Karpas-422 (cell line): ENCODE measurements at regions not wholly inside any gene's neighbourhood (a gene's known extent, or its start where the extent isn't known, plus 50 kb on each side); places are given as distances from the start of the nearest gene placed in this dataset.

ENCODE experiments used
- DNase-seq: peaks from one replicate; pipeline ENCODE4 v3.0.0-alpha.2; 2015
- H2AFZ ChIP-seq: fragments of 200-600 bp; sonication (generic); 2 replicates; pipeline ENCODE4 v1.6.1; 2014; ENCODE audit warnings: antibody characterized with exemption, low read length, mixed read lengths
- H3K27ac ChIP-seq: fragments of 200-600 bp; sonication (generic); 2 replicates; pipeline ENCODE4 v1.5.1; 2014; ENCODE audit warnings: mild to moderate bottlenecking, low read length, moderate library complexity
- H3K27me3 ChIP-seq: fragments of 200-600 bp; sonication (generic); 2 replicates; pipeline ENCODE4 v1.6.1; 2014; ENCODE audit warnings: low read length, mixed read lengths
- H3K36me3 ChIP-seq: fragments of 200-600 bp; sonication (generic); 2 replicates; pipeline ENCODE4 v1.6.1; 2014; ENCODE audit warnings: low read length, mixed read lengths; ENCODE audit not compliant: insufficient read depth
- H3K4me1 ChIP-seq: fragments of 200-600 bp; sonication (generic); 2 replicates; pipeline ENCODE4 v1.6.1; 2014; ENCODE audit warnings: mild to moderate bottlenecking, low read length, mixed read lengths
- H3K4me2 ChIP-seq: fragments of 200-600 bp; sonication (generic); 2 replicates; pipeline ENCODE4 v1.6.1; 2014; ENCODE audit warnings: low read length, low read depth, mild to moderate bottlenecking; ENCODE audit not compliant: poor library complexity, severe bottlenecking
- H3K4me3 ChIP-seq: fragments of 200-600 bp; sonication (generic); 2 replicates; pipeline ENCODE4 v1.5.1; 2014; ENCODE audit warnings: mild to moderate bottlenecking, antibody characterized with exemption, low read length, mixed read lengths
- H3K79me2 ChIP-seq: fragments of 200-600 bp; sonication (generic); 2 replicates; pipeline ENCODE4 v1.6.1; 2014; ENCODE audit warnings: mild to moderate bottlenecking, low read length, mixed read lengths
- H3K9ac ChIP-seq: fragments of 200-600 bp; sonication (generic); 2 replicates; pipeline ENCODE4 v1.6.0; 2014; ENCODE audit warnings: low read length
- H3K9me2 ChIP-seq: fragments of 200-600 bp; sonication (generic), shearing (Covaris generic); replicated peaks from 2 replicates; pipeline ENCODE4 v1.6.0; 2014; ENCODE audit warnings: mild to moderate bottlenecking, low read length, moderate library complexity; ENCODE audit not compliant: insufficient read depth
- H3K9me3 ChIP-seq: fragments of 300-700, 200-600 bp; sonication (generic); 2 replicates; pipeline ENCODE4 v1.6.1; 2014; ENCODE audit warnings: low read length, mixed read lengths
- H4K20me1 ChIP-seq: fragments of 200-600 bp; sonication (generic); 2 replicates; pipeline ENCODE4 v1.6.1; 2014; ENCODE audit warnings: mild to moderate bottlenecking, antibody characterized with exemption, low read length, low read depth; ENCODE audit not compliant: insufficient read depth

DNA sequence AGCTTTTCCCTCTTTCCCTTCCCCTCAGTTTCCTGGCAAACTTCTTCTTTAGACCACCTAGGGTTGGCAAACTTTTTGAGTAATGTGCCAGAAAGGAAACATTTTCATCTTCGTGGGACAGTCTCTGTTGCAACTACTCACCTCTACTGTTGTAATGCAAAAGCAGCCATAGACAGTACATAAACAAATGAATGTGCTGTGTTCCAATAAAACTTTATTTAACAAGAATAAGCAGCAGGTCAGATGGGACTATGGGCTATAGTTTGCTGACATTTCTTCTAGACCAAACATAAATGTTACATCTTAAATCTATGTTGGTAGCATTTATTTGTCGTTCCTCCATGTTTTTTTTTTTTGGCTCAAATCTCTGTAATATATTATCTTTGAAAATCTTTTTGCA, 552.4 kb downstream of the EDEM1 start:
- no peak overlapping the region for H3K4me3 ChIP-seq
- no peaks in the 10 kb centered on the region for H3K79me2 ChIP-seq
- no peak overlapping the region for H2AFZ ChIP-seq
- no peaks in the 10 kb centered on the region for H3K9me2 ChIP-seq
- no peak overlapping the region for H3K9ac ChIP-seq
- H3K4me2 ChIP-seq, result no peak overlapping the region
- DNase-seq, result no peak
- H3K27ac ChIP-seq, result no peak overlapping the region
- H3K36me3 ChIP-seq, result no peaks in the 10 kb centered on the region
- H4K20me1 ChIP-seq, result no peaks in the 10 kb centered on the region
- H3K27me3 ChIP-seq, result no peaks in the 10 kb centered on the region
- no peaks in the 10 kb centered on the region for H3K9me3 ChIP-seq
- H3K4me1 ChIP-seq, result no peaks in the 10 kb centered on the region

DNA sequence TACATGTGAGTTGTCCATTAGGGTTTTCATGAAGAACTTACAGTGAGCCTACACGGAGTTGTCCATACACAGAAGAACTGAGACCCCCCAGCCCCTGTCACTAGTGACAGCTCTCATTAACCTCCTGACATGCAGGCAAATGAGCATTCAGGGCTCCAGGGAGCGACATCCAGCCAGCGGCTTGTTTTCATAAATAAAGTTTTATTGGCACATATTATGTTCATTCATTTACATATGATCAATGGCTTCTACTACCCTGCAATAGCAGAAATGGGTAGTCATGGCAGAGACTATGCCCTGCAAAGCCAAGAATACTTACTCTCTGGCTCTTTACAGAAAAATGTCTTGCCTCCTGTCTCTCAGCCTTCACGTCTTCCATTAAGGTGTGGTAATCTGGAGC, 553.5 kb downstream of the EDEM1 start:
- Histone ChIP-seq H4K20me1 (no peaks in the 10 kb centered on the region), H3K79me2 (no peaks in the 10 kb centered on the region), H3K9me3 (no peaks in the 10 kb centered on the region), H3K9me2 (no peaks in the 10 kb centered on the region), H2AFZ (no peak overlapping the region), H3K36me3 (no peaks in the 10 kb centered on the region), H3K27ac (no peak overlapping the region), H3K4me2 (no peak overlapping the region), H3K9ac (no peak overlapping the region), H3K4me1 (no peaks in the 10 kb centered on the region), H3K4me3 (no peak overlapping the region), H3K27me3 (no peaks in the 10 kb centered on the region)
- DNase-seq, result no peak

DNA sequence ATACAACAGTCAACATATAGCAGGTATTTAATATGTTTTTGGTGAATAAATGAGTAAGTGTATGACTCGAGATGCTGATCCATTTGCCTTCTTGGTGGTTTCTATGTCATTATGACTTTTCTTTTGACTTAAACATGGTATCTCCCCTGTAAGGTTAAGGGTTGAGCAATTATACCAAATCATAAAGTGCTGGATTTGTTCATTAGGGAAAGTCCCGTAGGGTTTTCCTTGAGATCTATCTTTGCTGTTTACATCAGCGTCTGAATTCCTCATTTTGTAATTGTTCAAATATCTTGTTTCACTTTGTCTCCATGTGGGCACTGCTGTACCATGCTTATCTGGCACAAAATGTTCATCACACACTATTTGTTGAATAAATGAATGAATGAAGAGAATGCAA, 562.6 kb downstream of the EDEM1 start:
- no peaks in the 10 kb centered on the region for H3K9me3 ChIP-seq
- no peaks in the 10 kb centered on the region for H3K27me3 ChIP-seq
- H3K36me3 ChIP-seq, result no peaks in the 10 kb centered on the region
- no peaks in the 10 kb centered on the region for H3K9me2 ChIP-seq
- DNase-seq, result no peak
- H4K20me1 ChIP-seq, result no peaks in the 10 kb centered on the region
- H2AFZ ChIP-seq, result no peak overlapping the region
- H3K27ac ChIP-seq, result no peak overlapping the region
- H3K9ac ChIP-seq, result no peak overlapping the region
- H3K4me1 ChIP-seq, result no peaks in the 10 kb centered on the region
- H3K79me2 ChIP-seq, result no peaks in the 10 kb centered on the region
- H3K4me2 ChIP-seq, result no peak overlapping the region
- no peak overlapping the region for H3K4me3 ChIP-seq

DNA sequence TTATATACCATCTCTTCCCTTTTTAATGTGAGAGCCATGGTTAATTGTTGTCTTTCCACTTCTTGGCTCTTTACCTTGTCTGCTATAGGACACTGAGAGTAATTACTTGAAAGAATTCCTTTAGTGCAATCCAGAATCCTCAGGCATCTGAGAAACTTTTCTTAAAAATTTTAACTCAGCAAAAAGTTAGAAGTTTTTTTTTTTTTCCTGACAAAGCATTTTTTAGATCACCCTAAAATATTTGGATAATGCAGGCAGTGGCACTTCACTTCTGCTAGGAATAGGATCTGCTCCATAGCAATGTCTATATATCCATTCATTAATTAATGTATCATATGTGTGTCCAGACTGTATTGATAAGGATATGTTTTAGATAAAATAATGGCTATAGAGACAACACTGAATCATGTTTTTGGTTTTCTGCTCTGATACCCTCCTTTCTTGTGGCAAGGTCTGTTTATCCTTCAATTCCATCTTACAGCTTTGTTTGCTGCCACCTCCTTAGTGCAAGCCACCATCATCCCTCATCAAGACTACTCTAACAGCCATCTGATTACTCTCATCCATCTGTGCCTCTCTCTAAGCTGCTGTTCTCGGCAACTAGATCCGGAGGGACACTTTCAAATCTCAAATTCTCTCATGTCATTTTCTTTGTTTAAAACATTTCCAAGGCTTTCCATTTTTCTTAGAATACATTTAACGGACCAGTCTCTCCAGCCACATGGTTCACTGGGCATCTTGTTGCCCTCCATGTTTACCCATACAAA, 563.5 kb downstream of the EDEM1 start:
- DNase-seq, result no peak
- H3K9ac ChIP-seq, result no peak overlapping the region
- no peaks in the 10 kb centered on the region for H4K20me1 ChIP-seq
- H3K4me1 ChIP-seq, result no peaks in the 10 kb centered on the region
- no peak overlapping the region for H3K4me2 ChIP-seq
- H3K9me3 ChIP-seq, result no peaks in the 10 kb centered on the region
- no peaks in the 10 kb centered on the region for H3K36me3 ChIP-seq
- H3K9me2 ChIP-seq, result no peaks in the 10 kb centered on the region
- no peak overlapping the region for H3K27ac ChIP-seq
- H3K4me3 ChIP-seq, result no peak overlapping the region
- no peaks in the 10 kb centered on the region for H3K27me3 ChIP-seq
- H3K79me2 ChIP-seq, result no peaks in the 10 kb centered on the region
- no peak overlapping the region for H2AFZ ChIP-seq

DNA sequence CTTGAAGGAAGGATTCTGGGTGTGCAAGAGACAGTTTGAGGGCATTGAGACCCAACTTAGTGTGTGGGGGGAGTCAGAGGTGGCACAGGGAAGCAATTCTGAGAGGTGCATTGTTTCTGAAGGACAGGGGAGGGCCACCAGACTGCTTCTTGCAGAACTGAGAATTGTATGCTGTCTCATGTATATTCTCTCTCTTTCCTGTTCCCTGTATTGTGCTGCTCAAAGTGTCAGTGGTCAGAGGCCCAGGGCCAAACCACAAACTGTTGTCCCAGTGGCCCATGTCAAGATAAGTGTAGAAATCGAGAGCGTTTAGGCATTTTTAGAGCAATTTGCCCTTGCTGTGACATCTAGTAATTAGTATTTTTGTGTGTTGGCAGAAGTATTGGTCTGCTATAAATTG, 567.1 kb downstream of the EDEM1 start:
- Histone ChIP-seq H3K9ac (no peak overlapping the region), H3K4me3 (no peak overlapping the region), H3K27ac (no peak overlapping the region), H2AFZ (no peak overlapping the region), H3K4me1 (no peaks in the 10 kb centered on the region), H3K27me3 (no peaks in the 10 kb centered on the region), H4K20me1 (no peaks in the 10 kb centered on the region), H3K79me2 (no peaks in the 10 kb centered on the region), H3K4me2 (no peak overlapping the region), H3K9me2 (no peaks in the 10 kb centered on the region), H3K9me3 (no peaks in the 10 kb centered on the region), H3K36me3 (no peaks in the 10 kb centered on the region)
- no peak for DNase-seq

DNA sequence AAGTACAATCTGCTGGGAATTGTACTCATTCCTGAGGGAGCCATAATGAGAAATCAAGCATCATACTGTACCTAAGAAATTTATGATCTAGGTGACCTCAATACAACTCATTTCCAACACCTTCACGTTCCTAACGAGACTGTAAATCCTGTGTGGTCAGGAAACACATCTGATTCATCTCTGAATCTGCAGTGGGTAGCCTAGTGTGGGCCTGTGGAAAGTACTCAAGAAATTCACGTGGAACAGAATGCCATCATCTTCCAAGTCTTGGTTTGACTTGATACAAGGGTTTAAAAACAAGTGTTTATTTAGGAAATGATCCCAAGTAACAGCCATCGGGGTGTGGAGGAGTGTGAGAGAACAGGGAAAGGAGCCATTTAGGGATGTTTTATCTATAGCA, 568.9 kb downstream of the EDEM1 start:
- no peak overlapping the region for H2AFZ ChIP-seq
- H3K27ac ChIP-seq, result no peak overlapping the region
- no peaks in the 10 kb centered on the region for H3K9me2 ChIP-seq
- H3K4me2 ChIP-seq, result no peak overlapping the region
- no peak overlapping the region for H3K4me3 ChIP-seq
- no peaks in the 10 kb centered on the region for H3K79me2 ChIP-seq
- H3K9me3 ChIP-seq, result no peaks in the 10 kb centered on the region
- no peaks in the 10 kb centered on the region for H3K27me3 ChIP-seq
- no peaks in the 10 kb centered on the region for H3K4me1 ChIP-seq
- no peaks in the 10 kb centered on the region for H3K36me3 ChIP-seq
- no peaks in the 10 kb centered on the region for H4K20me1 ChIP-seq
- no peak overlapping the region for H3K9ac ChIP-seq
- DNase-seq, result no peak

DNA sequence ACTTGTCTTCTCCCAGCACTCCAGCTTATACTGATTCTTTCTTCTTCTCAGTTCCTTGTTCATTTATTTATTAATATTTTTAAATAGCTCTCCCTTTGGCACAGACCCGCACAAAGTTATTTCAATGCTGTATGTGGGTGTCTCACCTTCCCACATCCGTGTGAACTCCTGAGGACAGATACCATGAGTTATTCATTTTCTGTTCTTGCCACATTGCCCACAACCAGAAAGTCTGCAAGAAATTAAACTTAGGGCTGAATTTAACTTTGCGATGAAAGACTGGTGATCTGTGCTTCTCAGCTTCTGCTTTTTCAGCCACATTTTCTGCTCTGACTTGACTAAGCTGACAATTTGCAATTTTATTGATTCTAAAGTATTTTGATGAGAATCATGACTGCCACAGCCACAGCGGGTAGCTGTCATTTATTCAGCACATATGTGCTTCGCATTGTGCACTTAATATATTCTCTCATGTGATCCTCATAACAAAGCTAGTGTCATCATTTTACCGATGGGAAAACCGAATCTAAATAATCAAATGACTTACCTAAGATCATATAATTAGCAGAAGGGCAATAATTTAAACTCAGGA, 569.8 kb downstream of the EDEM1 start:
- Histone ChIP-seq H4K20me1 (no peaks in the 10 kb centered on the region), H3K4me1 (no peaks in the 10 kb centered on the region), H3K27ac (no peak overlapping the region), H3K27me3 (no peaks in the 10 kb centered on the region), H3K9me3 (no peaks in the 10 kb centered on the region), H3K4me2 (no peak overlapping the region), H3K9ac (no peak overlapping the region), H2AFZ (no peak overlapping the region), H3K9me2 (no peaks in the 10 kb centered on the region), H3K4me3 (no peak overlapping the region), H3K36me3 (no peaks in the 10 kb centered on the region), H3K79me2 (no peaks in the 10 kb centered on the region)
- DNase-seq, result no peak

DNA sequence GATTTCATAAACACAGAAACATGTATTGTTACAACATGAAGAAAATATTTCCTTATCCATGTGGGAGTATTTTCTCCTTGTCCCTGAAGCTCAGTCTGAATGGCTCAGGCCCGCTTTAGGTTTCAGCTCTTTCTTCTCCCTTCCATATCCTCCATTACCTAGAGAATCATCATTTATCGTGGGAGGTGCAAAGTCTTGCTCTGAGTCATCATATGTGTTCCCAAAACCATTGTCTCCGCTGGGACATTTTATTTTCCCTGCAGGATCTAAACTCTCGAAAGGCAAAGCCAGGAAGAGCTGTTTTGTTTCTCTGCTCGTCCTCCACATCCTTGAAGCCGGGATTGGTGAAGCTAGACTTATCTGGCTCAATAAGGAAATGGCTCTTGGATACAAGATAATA, 571.2 kb downstream of the EDEM1 start:
- Histone ChIP-seq H2AFZ (no peak overlapping the region), H3K36me3 (no peaks in the 10 kb centered on the region), H3K4me1 (no peaks in the 10 kb centered on the region), H3K9ac (no peak overlapping the region), H3K9me3 (no peaks in the 10 kb centered on the region), H3K9me2 (no peaks in the 10 kb centered on the region), H3K4me3 (no peak overlapping the region), H4K20me1 (no peaks in the 10 kb centered on the region), H3K27ac (no peak overlapping the region), H3K4me2 (no peak overlapping the region), H3K27me3 (no peaks in the 10 kb centered on the region), H3K79me2 (no peaks in the 10 kb centered on the region)
- DNase-seq, result no peak
